ENCODE measurements at regions not wholly inside any gene's neighbourhood (a gene's known extent, or its start where the extent isn't known, plus 50 kb on each side); places are given as distances from the start of the nearest gene placed in this dataset.

DNA sequence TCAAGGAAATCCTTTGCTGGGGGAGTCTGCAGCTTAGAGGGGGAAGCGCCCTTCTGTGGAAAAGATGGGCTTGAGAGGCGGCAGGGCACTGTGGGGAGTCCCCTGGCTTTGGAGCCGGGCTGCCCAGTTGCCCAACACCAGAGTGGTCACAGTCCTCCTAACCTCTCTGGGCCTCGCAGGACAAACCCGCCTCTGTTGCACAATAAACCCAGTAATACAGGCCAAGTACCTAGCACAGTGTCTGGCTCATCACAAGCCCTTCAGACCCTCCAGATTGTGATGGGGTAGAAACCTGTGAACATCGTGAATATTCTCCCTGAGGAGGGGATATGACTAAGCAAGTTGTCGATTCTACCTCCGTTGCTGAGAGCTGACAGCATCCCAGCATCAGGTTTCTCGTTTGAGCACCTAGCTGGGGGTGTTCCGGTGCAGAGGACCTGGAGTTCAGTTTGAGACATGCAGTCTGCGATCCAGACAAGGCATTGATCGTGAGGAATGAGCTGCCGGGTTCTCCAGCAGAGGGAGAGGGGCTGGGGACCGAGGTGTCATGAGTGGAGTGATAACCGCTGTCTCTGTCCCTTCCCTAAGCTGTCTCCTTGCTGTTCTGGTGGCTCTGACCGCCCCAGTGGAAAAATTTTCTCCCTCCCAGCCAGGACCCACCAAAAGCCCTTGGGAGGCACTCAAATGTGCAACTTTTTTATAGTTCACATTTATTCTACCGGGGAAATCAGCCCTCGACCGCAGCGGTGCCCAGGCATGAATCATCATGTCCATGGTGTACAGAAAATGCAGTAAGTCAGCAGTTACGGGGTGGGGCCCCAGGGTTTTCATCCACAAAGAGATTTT lies 161.9 kb downstream of the WSCD1 start:
- H3K27me3 ChIP-seq (replicated peaks) = no peaks in the 10 kb centered on the region
- no peak overlapping the region for H3K27ac ChIP-seq
- TF ChIP-seq, protein P1, sequence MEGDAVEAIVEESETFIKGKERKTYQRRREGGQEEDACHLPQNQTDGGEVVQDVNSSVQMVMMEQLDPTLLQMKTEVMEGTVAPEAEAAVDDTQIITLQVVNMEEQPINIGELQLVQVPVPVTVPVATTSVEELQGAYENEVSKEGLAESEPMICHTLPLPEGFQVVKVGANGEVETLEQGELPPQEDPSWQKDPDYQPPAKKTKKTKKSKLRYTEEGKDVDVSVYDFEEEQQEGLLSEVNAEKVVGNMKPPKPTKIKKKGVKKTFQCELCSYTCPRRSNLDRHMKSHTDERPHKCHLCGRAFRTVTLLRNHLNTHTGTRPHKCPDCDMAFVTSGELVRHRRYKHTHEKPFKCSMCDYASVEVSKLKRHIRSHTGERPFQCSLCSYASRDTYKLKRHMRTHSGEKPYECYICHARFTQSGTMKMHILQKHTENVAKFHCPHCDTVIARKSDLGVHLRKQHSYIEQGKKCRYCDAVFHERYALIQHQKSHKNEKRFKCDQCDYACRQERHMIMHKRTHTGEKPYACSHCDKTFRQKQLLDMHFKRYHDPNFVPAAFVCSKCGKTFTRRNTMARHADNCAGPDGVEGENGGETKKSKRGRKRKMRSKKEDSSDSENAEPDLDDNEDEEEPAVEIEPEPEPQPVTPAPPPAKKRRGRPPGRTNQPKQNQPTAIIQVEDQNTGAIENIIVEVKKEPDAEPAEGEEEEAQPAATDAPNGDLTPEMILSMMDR (IDR thresholded peaks at IDR 0.05; ENCODE audit: low read depth, low read length, missing control alignments) = no peak
- H3K4me3 ChIP-seq (ENCODE audit: low read depth, low read length) = no peak overlapping the region
- H3K36me3 ChIP-seq (replicated peaks) = no peaks in the 10 kb centered on the region
- no peak for DNase-seq
- in situ Hi-C loops (cut with HindIII; ENCODE audit: low pct_ligation_motif_present, low sequenced_read_pairs) = no loop called here

DNA sequence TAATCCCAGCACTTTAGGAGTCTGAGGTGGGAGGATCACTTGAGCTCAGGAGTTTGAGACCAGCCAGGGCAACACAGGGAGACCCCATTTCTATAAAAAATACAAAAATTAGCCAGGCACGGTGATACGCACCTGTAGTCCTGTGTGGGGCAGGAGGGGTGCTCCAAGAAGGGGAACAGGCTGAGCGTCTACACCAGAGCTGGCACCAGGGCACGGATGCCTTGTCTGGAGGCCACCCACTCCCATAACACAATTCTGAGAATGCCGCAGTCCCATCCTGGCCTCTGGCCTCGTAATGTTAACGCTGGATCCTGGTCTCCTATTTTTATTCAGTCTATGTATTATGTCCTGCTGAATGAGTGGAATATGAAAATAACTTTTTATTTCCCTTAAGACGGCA lies 161.3 kb downstream of the WSCD1 start:
- Histone ChIP-seq H3K27me3 (replicated peaks) (no peaks in the 10 kb centered on the region), H3K27ac (no peak overlapping the region), H3K36me3 (replicated peaks) (no peaks in the 10 kb centered on the region), H3K4me3 (ENCODE audit: low read depth, low read length) (no peak overlapping the region)
- TF ChIP-seq, protein P1 (IDR thresholded peaks at IDR 0.05; ENCODE audit: low read depth, low read length, missing control alignments) = no peak
- DNase-seq = no peak
- in situ Hi-C loops (cut with HindIII; ENCODE audit: low pct_ligation_motif_present, low sequenced_read_pairs) = no loop called here

DNA sequence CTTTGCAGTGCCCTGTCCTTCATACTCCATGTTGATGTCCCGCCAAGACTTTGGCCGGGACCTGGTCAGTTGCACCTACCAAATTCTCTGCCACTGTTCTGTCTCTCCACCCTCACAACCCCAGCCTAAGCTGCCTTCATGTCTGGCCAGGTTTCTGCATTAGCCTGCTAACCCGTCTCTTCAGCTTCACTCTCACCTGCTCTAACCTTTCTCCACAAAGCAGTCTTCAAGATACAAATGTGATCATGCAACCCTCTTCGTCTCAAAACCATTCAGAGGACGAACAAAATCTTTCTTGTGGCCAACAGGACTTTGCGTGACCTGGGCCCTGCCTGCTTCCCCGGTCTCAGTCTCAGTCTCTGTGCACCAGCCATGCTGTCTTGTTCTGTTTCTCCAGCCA lies 148.2 kb downstream of the WSCD1 start:
- TF ChIP-seq, protein P1 (IDR thresholded peaks at IDR 0.05; ENCODE audit: low read depth, low read length, missing control alignments) = no peak
- Histone ChIP-seq H3K27me3 (replicated peaks) (no peaks in the 10 kb centered on the region), H3K36me3 (replicated peaks) (no peaks in the 10 kb centered on the region), H3K27ac (no peak overlapping the region), H3K4me3 (ENCODE audit: low read depth, low read length) (no peak overlapping the region)
- in situ Hi-C loops (cut with HindIII; ENCODE audit: low pct_ligation_motif_present, low sequenced_read_pairs) = no loop called here
- DNase-seq = no peak

DNA sequence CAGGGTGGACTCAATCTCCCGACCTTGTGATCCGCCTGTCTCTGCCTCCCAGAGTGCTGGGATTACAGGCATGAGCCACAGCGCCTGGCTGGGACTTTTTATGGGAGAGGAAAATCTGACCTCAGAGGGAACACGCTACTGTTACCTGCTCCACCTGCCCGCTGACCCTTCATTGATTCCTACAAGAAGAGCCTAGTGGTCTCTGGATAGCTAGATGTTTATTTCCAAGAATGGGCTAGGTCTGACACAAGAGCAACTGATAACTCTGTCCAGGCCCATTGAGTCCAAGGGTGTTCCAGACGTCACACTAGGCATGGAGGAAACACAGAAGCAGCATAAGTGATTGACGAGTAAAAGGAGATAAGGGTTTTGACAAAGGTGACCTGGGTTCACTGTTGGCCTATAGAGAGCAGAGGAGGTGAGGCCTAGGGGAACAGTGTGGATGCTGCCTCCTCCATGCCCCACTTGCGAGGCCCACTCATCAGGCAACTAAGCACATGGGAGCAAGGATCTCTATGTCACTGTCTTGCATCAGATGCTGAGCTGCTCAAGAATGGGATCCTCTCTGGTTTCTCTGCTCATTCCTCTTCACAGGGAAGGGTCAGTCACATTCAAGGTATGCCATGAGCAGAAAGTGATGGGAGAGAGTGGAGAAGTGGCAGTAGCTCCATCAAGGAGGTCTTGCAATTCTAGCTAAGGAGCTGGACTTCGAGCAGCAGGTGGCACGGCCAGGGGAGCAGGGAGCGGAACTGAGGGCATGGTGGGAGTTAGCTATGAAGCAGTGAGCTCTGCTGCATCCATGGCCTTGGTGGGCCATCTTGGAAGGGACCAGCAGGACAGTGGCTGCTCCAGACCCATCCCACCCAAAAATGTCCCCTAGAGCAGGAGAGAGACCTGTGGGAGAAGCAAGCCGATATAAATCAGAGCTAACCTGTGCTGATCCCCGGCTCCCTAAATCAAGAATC lies 145.2 kb downstream of the WSCD1 start:
- in situ Hi-C loops (cut with HindIII; ENCODE audit: low pct_ligation_motif_present, low sequenced_read_pairs) = no loop called here
- DNase-seq = no peak
- H3K27me3 ChIP-seq (replicated peaks) = no peaks in the 10 kb centered on the region
- no peak overlapping the region for H3K27ac ChIP-seq
- H3K36me3 ChIP-seq (replicated peaks) = no peaks in the 10 kb centered on the region
- H3K4me3 ChIP-seq (ENCODE audit: low read depth, low read length) = no peak overlapping the region
- TF ChIP-seq, protein P1 (IDR thresholded peaks at IDR 0.05; ENCODE audit: low read depth, low read length, missing control alignments) = no peak

DNA sequence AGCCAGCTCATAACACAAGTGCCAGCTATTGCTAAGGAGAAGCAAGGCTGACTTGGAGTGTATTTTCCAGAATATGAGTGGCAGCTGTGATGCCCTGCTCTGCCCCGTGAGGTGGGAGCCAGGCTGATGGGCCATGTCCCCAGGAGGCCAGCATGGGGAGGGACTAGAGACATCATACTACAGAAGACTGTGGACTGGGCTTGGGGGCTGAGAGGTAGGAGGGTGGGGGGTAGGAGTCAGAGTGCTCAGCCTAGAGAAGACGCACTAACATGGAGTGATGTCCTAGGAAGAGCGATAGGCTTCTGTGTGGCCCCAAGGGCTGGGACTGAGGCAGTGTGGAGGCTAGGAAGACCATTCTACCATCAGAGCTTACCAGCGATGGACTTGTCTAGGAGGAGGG lies 143.7 kb downstream of the WSCD1 start:
- no peak for DNase-seq
- Histone ChIP-seq H3K27ac (no peak overlapping the region), H3K4me3 (ENCODE audit: low read depth, low read length) (no peak overlapping the region), H3K36me3 (replicated peaks) (no peaks in the 10 kb centered on the region), H3K27me3 (replicated peaks) (no peaks in the 10 kb centered on the region)
- in situ Hi-C loops (cut with HindIII; ENCODE audit: low pct_ligation_motif_present, low sequenced_read_pairs) = no loop called here
- TF ChIP-seq, protein P1 (IDR thresholded peaks at IDR 0.05; ENCODE audit: low read depth, low read length, missing control alignments) = no peak
